Dendritic cell treated with granulocyte-macrophage colony-stimulating factor and Interleukin-4, amounts not matched to agents 40 ng/mL and 50 ng/mL, for 4 days (primary cell): ENCODE measurements at regions not wholly inside any gene's neighbourhood (a gene's known extent, or its start where the extent isn't known, plus 50 kb on each side); places are given as distances from the start of the nearest gene placed in this dataset.

Experiments
- H3K27ac Mint-ChIP-seq: one replicate; pipeline ENCODE4 v1.8.0; 2022; ENCODE audit warnings: mild to moderate bottlenecking, mixed read lengths
- H3K27me3 Mint-ChIP-seq: one replicate; pipeline ENCODE4 v1.8.0; 2022; ENCODE audit warnings: mild to moderate bottlenecking, mixed read lengths
- H3K36me3 Mint-ChIP-seq: one replicate; pipeline ENCODE4 v1.8.0; 2022; ENCODE audit warnings: low read depth, mixed read lengths
- H3K4me1 Mint-ChIP-seq: one replicate; pipeline ENCODE4 v1.8.0; 2022; ENCODE audit warnings: low read depth, mixed read lengths
- H3K4me3 Mint-ChIP-seq: one replicate; pipeline ENCODE4 v1.8.0; 2022; ENCODE audit warnings: mild to moderate bottlenecking, moderate library complexity, mixed read lengths
- H3K9me3 Mint-ChIP-seq: one replicate; pipeline ENCODE4 v1.8.0; 2022; ENCODE audit warnings: mixed read lengths
- intact Hi-C: fragments of 100-400 bp; cut with micrococcal nuclease; formaldehyde crosslinking; loops from one replicate; pipeline ENCODE4 v1.15.0; 2022

GRCh38 chr16:8310816-8311215 lies 279.5 kb downstream of the TMEM114 start:
- no peak overlapping the region for H3K27ac Mint-ChIP-seq
- H3K27me3 Mint-ChIP-seq: no peaks in the 10 kb centered on the region
- peaks cover 10% of the 10 kb centered on the region for H3K9me3 Mint-ChIP-seq
- H3K36me3 Mint-ChIP-seq: no peaks in the 10 kb centered on the region
- no peaks in the 10 kb centered on the region for H3K4me1 Mint-ChIP-seq
- H3K4me3 Mint-ChIP-seq: no peak overlapping the region
- intact Hi-C loops: no loop called here

DNA sequence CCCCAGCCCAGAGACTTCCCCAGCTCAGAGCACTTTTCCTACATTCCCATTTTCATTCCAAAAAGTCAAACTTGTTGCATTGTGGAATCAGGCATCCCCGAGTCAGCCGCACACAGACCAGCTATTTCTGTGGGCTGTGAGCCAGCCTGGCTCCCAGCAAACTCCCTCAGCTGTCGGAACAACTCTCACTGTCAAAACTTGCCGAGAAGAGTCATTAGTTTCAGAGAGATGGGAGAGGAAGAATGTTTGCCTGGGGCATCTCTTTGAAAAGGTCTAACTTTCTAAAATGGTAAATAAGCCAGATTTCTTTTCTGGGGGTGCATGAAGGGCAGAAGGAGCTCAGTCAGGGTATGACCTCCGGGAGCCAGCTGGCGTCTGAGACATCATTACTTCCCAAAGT lies 280.0 kb downstream of the TMEM114 start:
- Mint-ChIP-seq H3K36me3 (no peaks in the 10 kb centered on the region), H3K27ac (no peak overlapping the region)

GRCh38 chr16:8305201-8305600 lies 285.1 kb downstream of the TMEM114 start:
- no peaks in the 10 kb centered on the region for H3K27me3 Mint-ChIP-seq
- peaks cover 20% of the 10 kb centered on the region for H3K9me3 Mint-ChIP-seq
- no peak overlapping the region for H3K27ac Mint-ChIP-seq
- H3K36me3 Mint-ChIP-seq: no peaks in the 10 kb centered on the region
- intact Hi-C loops: no loop called here
- no peak overlapping the region for H3K4me3 Mint-ChIP-seq
- H3K4me1 Mint-ChIP-seq: no peaks in the 10 kb centered on the region

More for the DNA sequence above, 280.0 kb downstream of the TMEM114 start:
- Mint-ChIP-seq H3K4me1 (no peaks in the 10 kb centered on the region), H3K9me3 (peaks cover 10% of the 10 kb centered on the region), H3K4me3 (no peak overlapping the region), H3K27me3 (no peaks in the 10 kb centered on the region)
- intact Hi-C loops: no loop called here

GRCh38 chr16:8299635-8300034 lies 290.7 kb downstream of the TMEM114 start:
- H3K27me3 Mint-ChIP-seq: no peaks in the 10 kb centered on the region
- peaks cover 10% of the 10 kb centered on the region for H3K9me3 Mint-ChIP-seq
- no peak overlapping the region for H3K27ac Mint-ChIP-seq
- H3K4me3 Mint-ChIP-seq: no peak overlapping the region
- intact Hi-C loops: no loop called here
- H3K4me1 Mint-ChIP-seq: no peaks in the 10 kb centered on the region
- no peaks in the 10 kb centered on the region for H3K36me3 Mint-ChIP-seq

DNA sequence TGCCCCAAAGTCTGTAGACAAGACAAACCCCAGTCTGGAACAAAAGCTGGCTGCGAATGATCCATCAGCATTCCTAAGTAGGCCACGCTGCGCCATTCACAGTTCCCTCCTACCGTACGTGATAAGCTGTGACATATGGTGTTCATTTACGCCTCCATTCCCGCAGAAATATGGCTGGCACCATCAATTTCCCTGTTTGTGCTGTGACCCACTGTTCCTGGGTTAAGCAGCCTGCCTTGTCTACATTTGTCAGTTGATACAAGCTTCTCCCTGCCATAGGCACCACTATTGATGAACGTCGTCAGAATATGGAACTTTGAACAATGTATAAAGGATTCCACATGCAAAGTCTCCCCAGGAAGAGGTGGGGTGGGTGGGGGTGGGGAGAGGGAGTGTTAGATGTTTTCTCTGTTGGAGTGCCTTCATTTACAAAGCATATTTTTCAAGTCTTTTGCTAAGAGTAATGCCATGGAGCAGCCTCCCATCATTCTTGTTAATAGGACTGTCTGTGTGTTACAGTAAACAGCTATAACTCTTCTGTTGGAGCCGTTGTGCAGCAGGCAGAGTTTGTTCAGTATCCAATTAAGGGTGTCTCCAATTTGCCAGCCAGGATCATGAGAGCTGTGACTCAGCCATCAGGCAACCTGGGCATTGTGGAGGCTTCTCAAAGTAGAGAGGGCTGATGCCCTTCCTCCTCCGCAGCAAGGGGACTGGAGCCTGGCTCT lies 294.6 kb downstream of the TMEM114 start:
- H3K4me3 Mint-ChIP-seq: no peak overlapping the region
- no peaks in the 10 kb centered on the region for H3K27me3 Mint-ChIP-seq
- H3K36me3 Mint-ChIP-seq: no peaks in the 10 kb centered on the region
- intact Hi-C loops: no loop called here
- no peaks in the 10 kb centered on the region for H3K4me1 Mint-ChIP-seq
- H3K27ac Mint-ChIP-seq: no peak overlapping the region
- H3K9me3 Mint-ChIP-seq: no peaks in the 10 kb centered on the region

- H3K27me3 Mint-ChIP-seq: no peaks in the 10 kb centered on the region
- H3K4me1 Mint-ChIP-seq: no peaks in the 10 kb centered on the region
- H3K36me3 Mint-ChIP-seq: no peaks in the 10 kb centered on the region
- no peaks in the 10 kb centered on the region for H3K9me3 Mint-ChIP-seq
- no peak overlapping the region for H3K27ac Mint-ChIP-seq
- H3K4me3 Mint-ChIP-seq: no peak overlapping the region
- intact Hi-C loops: no loop called here
Observed at GRCh38 chr16:8293413-8293812, 296.9 kb downstream of the TMEM114 start.

- Mint-ChIP-seq H3K9me3 (no peaks in the 10 kb centered on the region), H3K4me1 (no peaks in the 10 kb centered on the region), H3K27me3 (no peaks in the 10 kb centered on the region), H3K36me3 (no peaks in the 10 kb centered on the region), H3K27ac (no peak overlapping the region), H3K4me3 (no peak overlapping the region)
- intact Hi-C loops: no loop called here
Observed at GRCh38 chr16:8292271-8292670, 298.0 kb downstream of the TMEM114 start.

DNA sequence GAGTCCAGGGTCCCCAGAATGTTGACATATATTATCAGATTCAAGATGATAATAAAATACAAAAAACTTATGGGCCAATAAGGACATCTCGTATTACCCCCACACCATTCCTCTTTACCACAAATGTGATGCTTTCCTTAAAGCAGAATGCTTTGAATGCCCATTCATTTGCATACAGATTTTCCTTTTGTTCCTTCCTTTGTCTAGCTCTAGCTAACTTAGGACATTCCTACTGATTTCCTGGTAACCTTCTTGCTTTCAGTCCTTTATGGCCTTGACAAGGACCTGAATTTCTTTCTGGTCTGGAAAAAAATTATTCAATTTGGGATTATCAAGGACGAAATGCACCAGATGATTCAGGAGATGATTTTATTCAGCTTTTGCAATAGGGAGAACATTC lies 304.0 kb downstream of the TMEM114 start:
- H3K4me3 Mint-ChIP-seq: no peak overlapping the region
- intact Hi-C loops: no loop called here
- H3K4me1 Mint-ChIP-seq: no peaks in the 10 kb centered on the region
- no peaks in the 10 kb centered on the region for H3K27me3 Mint-ChIP-seq
- no peaks in the 10 kb centered on the region for H3K36me3 Mint-ChIP-seq
- H3K27ac Mint-ChIP-seq: no peak overlapping the region
- no peaks in the 10 kb centered on the region for H3K9me3 Mint-ChIP-seq

DNA sequence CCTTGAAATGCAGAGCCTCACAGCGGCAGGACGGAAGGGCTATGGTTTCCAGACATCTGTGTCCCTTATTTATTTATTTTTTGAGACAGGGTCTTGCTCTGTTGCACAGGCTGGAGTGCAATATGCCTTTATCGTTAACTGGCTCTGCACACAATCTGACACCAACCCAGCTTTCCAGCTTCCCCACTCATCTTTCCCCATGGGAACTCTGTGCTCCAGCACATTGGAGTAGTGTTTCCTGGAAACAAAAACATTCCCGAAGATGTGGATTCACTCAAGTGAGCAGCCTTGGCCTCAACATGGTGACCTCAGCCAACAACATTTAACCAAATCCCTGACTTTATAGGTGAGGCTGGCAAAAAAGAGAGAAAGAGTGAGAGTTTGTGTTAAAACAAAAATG lies 307.1 kb downstream of the TMEM114 start:
- no peak overlapping the region for H3K4me3 Mint-ChIP-seq
- no peak overlapping the region for H3K27ac Mint-ChIP-seq
- H3K4me1 Mint-ChIP-seq: no peaks in the 10 kb centered on the region
- no peaks in the 10 kb centered on the region for H3K36me3 Mint-ChIP-seq
- no peaks in the 10 kb centered on the region for H3K27me3 Mint-ChIP-seq
- H3K9me3 Mint-ChIP-seq: no peaks in the 10 kb centered on the region
- intact Hi-C loops: no loop called here

GRCh38 chr16:8278031-8278580 lies 312.2 kb downstream of the TMEM114 start:
- H3K36me3 Mint-ChIP-seq: no peaks in the 10 kb centered on the region
- no peaks in the 10 kb centered on the region for H3K4me1 Mint-ChIP-seq
- H3K27ac Mint-ChIP-seq: no peak overlapping the region
- peaks cover 14% of the 10 kb centered on the region for H3K9me3 Mint-ChIP-seq
- H3K4me3 Mint-ChIP-seq: no peak overlapping the region
- H3K27me3 Mint-ChIP-seq: no peaks in the 10 kb centered on the region
- intact Hi-C loops: no loop called here

DNA sequence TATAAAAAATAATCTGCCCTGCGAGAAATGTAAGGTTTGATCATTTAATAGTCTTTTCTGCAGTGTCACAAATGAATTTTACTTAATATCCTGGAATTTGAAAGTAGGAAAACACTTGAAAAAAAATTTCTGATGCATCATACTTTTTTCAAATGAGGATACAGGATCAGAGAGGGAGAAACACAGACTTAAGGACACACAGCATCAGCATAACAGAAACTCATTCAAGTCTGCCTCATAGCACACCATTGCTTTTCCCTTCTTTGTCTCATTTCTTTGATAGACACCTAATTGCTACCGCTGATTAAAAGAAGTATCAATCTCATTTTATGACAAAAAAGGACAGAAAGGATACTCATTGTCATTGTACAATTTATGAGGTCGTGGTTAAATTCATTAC lies 319.0 kb downstream of the TMEM114 start:
- intact Hi-C loops: no loop called here
- peaks cover 22% of the 10 kb centered on the region for H3K9me3 Mint-ChIP-seq
- H3K4me1 Mint-ChIP-seq: no peaks in the 10 kb centered on the region
- H3K27me3 Mint-ChIP-seq: peaks cover 1% of the 10 kb centered on the region
- no peaks in the 10 kb centered on the region for H3K36me3 Mint-ChIP-seq
- H3K27ac Mint-ChIP-seq: no peak overlapping the region
- H3K4me3 Mint-ChIP-seq: no peak overlapping the region

DNA sequence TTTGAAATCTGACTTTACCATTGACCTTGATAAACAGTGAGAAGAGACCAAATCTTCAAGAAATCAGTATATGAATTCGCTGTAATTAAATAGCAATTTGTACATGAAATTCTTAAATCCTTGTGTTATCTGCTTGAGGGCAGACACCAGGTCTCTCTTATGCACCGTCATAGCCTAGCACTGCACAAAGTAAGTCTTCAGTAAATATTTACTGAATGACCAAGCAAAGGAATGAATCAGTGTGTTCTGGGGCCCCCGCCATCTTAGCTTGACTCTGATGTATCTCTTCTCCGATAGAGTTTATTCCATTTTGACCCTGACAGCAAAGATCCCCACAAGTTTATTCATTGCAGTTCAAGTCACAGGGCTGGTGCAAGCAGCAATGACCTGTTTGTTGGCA lies 328.0 kb downstream of the TMEM114 start:
- H3K4me1 Mint-ChIP-seq: no peaks in the 10 kb centered on the region
- no peaks in the 10 kb centered on the region for H3K27me3 Mint-ChIP-seq
- intact Hi-C loops: no loop called here
- no peak overlapping the region for H3K4me3 Mint-ChIP-seq
- no peaks in the 10 kb centered on the region for H3K9me3 Mint-ChIP-seq
- H3K27ac Mint-ChIP-seq: no peak overlapping the region
- no peaks in the 10 kb centered on the region for H3K36me3 Mint-ChIP-seq

DNA sequence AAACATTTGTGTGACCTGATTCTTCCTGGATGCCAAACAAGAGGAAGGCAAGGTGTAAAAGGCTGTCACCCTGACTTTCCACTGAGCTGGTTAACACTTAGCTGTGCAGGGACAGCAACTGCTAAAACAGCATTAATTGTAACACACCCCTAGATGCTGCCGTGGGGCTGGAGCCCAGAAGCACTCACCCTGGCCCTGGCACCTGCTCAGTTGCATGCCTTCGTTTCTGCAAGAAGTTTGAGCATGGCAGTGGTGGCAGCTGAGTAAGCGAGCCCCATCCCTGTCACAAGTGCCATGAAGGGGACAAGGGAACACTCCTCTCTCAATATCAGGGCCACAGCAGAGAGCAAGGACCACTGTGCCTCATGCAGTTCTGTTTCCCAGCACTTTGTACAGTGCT lies 330.2 kb downstream of the TMEM114 start:
- Mint-ChIP-seq H3K36me3 (no peaks in the 10 kb centered on the region), H3K27ac (no peak overlapping the region), H3K4me1 (no peaks in the 10 kb centered on the region), H3K4me3 (no peak overlapping the region), H3K9me3 (no peaks in the 10 kb centered on the region), H3K27me3 (no peaks in the 10 kb centered on the region)
- intact Hi-C loops: no loop called here

DNA sequence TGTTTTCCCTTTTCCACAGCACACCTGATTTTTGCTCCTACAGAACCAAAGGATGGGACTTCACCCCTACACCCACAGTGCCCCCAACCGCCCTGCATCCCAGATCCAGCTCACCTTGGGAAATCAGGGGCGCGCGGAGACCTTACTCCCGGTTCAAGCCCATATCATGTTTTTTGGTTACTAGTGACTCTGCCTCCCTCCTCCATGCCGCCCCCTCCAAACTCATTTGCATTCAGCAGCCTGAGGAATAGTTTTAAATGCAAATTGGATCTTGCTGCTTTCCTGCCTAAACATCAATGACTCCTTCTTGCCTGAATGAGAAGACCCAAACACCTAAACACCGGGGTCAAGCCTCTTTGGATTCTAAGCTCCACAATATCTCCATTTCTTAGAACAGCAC lies 331.8 kb downstream of the TMEM114 start:
- H3K27me3 Mint-ChIP-seq: no peaks in the 10 kb centered on the region
- H3K4me3 Mint-ChIP-seq: no peak overlapping the region
- no peak overlapping the region for H3K27ac Mint-ChIP-seq
- intact Hi-C loops: no loop called here
- no peaks in the 10 kb centered on the region for H3K9me3 Mint-ChIP-seq
- no peaks in the 10 kb centered on the region for H3K36me3 Mint-ChIP-seq
- no peaks in the 10 kb centered on the region for H3K4me1 Mint-ChIP-seq

DNA sequence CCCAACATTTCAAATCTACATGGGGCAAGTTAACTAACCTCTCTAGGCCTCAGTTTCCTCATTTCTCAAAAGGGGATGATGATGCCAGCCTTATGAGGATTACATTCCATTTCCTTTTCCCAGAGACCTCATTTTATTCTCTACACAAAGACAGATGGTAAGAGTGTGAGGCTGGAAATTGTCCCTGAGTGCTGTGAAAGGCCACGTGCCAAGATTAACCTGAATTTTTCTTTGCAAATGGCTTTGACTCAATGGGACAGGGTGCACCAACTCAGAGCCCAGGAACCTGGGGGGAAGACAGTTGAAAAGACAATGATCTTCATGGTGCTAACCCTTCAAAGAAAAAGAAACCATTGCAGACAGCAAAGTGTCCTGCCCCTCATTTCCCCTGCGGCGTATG lies 332.8 kb downstream of the TMEM114 start:
- Mint-ChIP-seq H3K4me3 (no peak overlapping the region), H3K36me3 (no peaks in the 10 kb centered on the region), H3K27me3 (no peaks in the 10 kb centered on the region), H3K9me3 (no peaks in the 10 kb centered on the region), H3K4me1 (no peaks in the 10 kb centered on the region), H3K27ac (no peak overlapping the region)
- intact Hi-C loops: no loop called here
